ENCODE measurements at regions not wholly inside any gene's neighbourhood (a gene's known extent, or its start where the extent isn't known, plus 50 kb on each side); places are given as distances from the start of the nearest gene placed in this dataset.

GRCh38 chr7:17709127-17709526 lies 231.2 kb downstream of the SNX13 start:
- H3K79me2 ChIP-seq (ENCODE audit: low read depth), result no peaks in the 10 kb centered on the region
- no peaks in the 10 kb centered on the region for H3K27me3 ChIP-seq (ENCODE audit: insufficient read depth, low read depth)
- H3K4me3 ChIP-seq, result no peak overlapping the region
- H2AFZ ChIP-seq, result peak overlapping the region; percentile 8; the same call in 1 of the 2 replicates
- no peaks in the 10 kb centered on the region for H3K4me1 ChIP-seq (replicated peaks; ENCODE audit: insufficient read depth)
- no peaks in the 10 kb centered on the region for H3K9me3 ChIP-seq (ENCODE audit: insufficient read depth, low read depth)
- no peaks in the 10 kb centered on the region for H4K20me1 ChIP-seq (ENCODE audit: insufficient read depth)
- no peak for DNase-seq
- no peaks in the 10 kb centered on the region for H3F3A ChIP-seq (ENCODE audit: insufficient read depth, low read depth)
- no TSS peak for BruUV-seq (replicated peaks)
- CTCF ChIA-PET, result interaction anchor here (0.7 kb wide), 1 partner anchor 87 kb away, joined by 5 read pairs; no protein-coding TSS in a partner anchor
- no peak overlapping the region for H3K4me2 ChIP-seq
- H3K36me3 ChIP-seq (ENCODE audit: low read depth), result no peaks in the 10 kb centered on the region
- H3K9me2 ChIP-seq (ENCODE audit: insufficient read depth), result no peaks in the 10 kb centered on the region
- no peak overlapping the region for H3K27ac ChIP-seq
- no peak for TF ChIP-seq CTCF (conservative IDR thresholded peaks at IDR 0.05)
- no peak for TF ChIP-seq EZH2 (IDR thresholded peaks at IDR 0.05; ENCODE audit: low read depth)
- intact Hi-C loops (cut with micrococcal nuclease; ENCODE audit: unreplicated experiment), result loop anchor here (5.0 to 10.0 kb wide), 2 partner anchors 58 to 236 kb away; partner anchors contain the start of gene SNX13
- POLR2A ChIA-PET (ENCODE audit: unreplicated experiment), result no interaction called here

DNA sequence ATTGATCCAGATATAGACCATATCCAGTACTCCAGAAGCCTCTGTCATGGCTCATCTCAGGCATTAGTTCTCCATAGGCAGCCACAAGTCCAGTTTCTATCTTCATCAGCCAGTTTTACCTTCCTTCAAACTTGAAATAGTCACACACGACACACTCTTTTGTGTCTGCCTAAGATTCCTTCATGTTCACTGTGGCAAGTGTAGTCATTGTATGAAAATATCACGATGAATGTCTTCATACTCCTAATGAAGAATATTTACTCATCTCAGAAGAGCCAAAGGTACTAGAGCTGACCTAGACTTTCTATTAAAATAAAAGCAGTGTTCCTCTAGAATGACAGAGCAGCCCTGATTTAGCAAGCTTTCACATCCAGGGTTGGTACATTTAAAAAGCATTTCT lies 230.7 kb downstream of the SNX13 start:
- BruUV-seq (replicated peaks), result no TSS peak
- CTCF ChIA-PET, result interaction anchor here (0.7 kb wide), 1 partner anchor 87 kb away, joined by 5 read pairs; no protein-coding TSS in a partner anchor
- intact Hi-C loops (cut with micrococcal nuclease; ENCODE audit: unreplicated experiment), result loop anchor here (5.0 to 10.0 kb wide), 2 partner anchors 58 to 235 kb away; partner anchors contain the start of gene SNX13

DNA sequence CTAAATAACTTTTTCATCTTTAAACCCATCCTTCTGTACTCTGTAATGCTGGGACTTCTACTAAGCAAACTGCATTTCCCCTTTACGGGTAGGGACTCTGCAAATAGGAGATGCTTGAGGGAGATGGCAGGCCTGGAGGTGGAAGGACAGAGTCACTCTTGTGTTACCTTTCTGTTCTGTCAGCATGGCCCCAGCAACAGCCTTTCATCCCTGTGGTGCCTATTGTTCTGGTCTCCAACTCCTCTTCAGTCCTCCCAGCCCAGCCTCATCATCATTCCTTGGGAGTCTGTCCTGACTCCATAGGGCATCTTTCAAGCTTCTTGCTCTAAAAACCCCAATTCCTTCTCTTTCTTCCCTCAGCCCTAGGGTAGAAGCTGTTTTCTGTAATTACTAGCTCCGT lies 230.0 kb downstream of the SNX13 start:
- intact Hi-C loops (cut with micrococcal nuclease; ENCODE audit: unreplicated experiment), result no loop called here
- no peak overlapping the region for H3K27ac ChIP-seq
- H3K4me2 ChIP-seq, result no peak overlapping the region
- H3K27me3 ChIP-seq (ENCODE audit: insufficient read depth, low read depth), result no peaks in the 10 kb centered on the region
- BruUV-seq (replicated peaks), result no TSS peak
- no peak for DNase-seq
- no peaks in the 10 kb centered on the region for H3K36me3 ChIP-seq (ENCODE audit: low read depth)
- H2AFZ ChIP-seq, result 0 out of 2 replicates have a peak overlapping the region, but pooled peaks have one; percentile 8
- no peaks in the 10 kb centered on the region for H4K20me1 ChIP-seq (ENCODE audit: insufficient read depth)
- no peaks in the 10 kb centered on the region for H3K79me2 ChIP-seq (ENCODE audit: low read depth)
- TF ChIP-seq EZH2 (IDR thresholded peaks at IDR 0.05; ENCODE audit: low read depth), result no peak
- no peak for TF ChIP-seq CTCF (conservative IDR thresholded peaks at IDR 0.05)
- POLR2A ChIA-PET (ENCODE audit: unreplicated experiment), result no interaction called here
- CTCF ChIA-PET, result no interaction called here
- H3F3A ChIP-seq (ENCODE audit: insufficient read depth, low read depth), result no peaks in the 10 kb centered on the region
- no peaks in the 10 kb centered on the region for H3K9me3 ChIP-seq (ENCODE audit: insufficient read depth, low read depth)
- H3K9me2 ChIP-seq (ENCODE audit: insufficient read depth), result no peaks in the 10 kb centered on the region
- no peak overlapping the region for H3K4me3 ChIP-seq
- H3K4me1 ChIP-seq (replicated peaks; ENCODE audit: insufficient read depth), result no peaks in the 10 kb centered on the region

More for the DNA sequence above, 230.7 kb downstream of the SNX13 start:
- peak overlapping the region; percentile 8; the same call in 1 of the 2 replicates for H2AFZ ChIP-seq
- no peaks in the 10 kb centered on the region for H3K4me1 ChIP-seq (replicated peaks; ENCODE audit: insufficient read depth)
- no peaks in the 10 kb centered on the region for H3K9me2 ChIP-seq (ENCODE audit: insufficient read depth)
- TF ChIP-seq EZH2 (IDR thresholded peaks at IDR 0.05; ENCODE audit: low read depth) (no peak), CTCF (conservative IDR thresholded peaks at IDR 0.05) (no peak)
- H3F3A ChIP-seq (ENCODE audit: insufficient read depth, low read depth), result no peaks in the 10 kb centered on the region
- DNase-seq, result no peak
- H3K4me3 ChIP-seq, result no peak overlapping the region
- no peak overlapping the region for H3K27ac ChIP-seq
- no peaks in the 10 kb centered on the region for H3K36me3 ChIP-seq (ENCODE audit: low read depth)
- H3K79me2 ChIP-seq (ENCODE audit: low read depth), result no peaks in the 10 kb centered on the region
- H4K20me1 ChIP-seq (ENCODE audit: insufficient read depth), result no peaks in the 10 kb centered on the region
- POLR2A ChIA-PET (ENCODE audit: unreplicated experiment), result no interaction called here
- no peak overlapping the region for H3K4me2 ChIP-seq
- no peaks in the 10 kb centered on the region for H3K27me3 ChIP-seq (ENCODE audit: insufficient read depth, low read depth)
- H3K9me3 ChIP-seq (ENCODE audit: insufficient read depth, low read depth), result no peaks in the 10 kb centered on the region

Measured in PC-9 (cell line).